ENCODE measurements at regions not wholly inside any gene's neighbourhood (a gene's known extent, or its start where the extent isn't known, plus 50 kb on each side); places are given as distances from the start of the nearest gene placed in this dataset.

DNA sequence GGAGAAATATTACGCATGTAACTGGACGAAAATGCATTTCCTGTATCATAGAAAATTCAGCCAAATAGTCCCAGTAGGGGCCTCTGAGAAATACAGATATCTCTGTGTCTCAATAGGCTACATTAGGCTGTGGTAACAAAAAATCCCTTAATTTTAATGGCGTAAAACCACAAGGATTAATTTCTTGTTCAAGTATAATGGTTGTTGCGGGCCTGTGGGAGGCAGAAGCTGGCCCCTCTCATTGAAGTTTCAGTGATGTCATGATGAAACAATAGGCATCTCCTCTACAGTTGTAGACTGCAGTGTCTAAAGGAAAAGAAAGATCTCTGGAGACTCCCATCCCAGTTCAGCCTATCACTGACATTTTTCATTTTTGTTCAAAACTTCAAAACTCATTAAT is 1625.6 kb upstream of the C9orf72 start:
- no peak for TF ChIP-seq CTCF (IDR thresholded peaks at IDR 0.05)
- TF ChIP-seq EP300 (IDR thresholded peaks at IDR 0.05) = no peak
- TF ChIP-seq POLR2A (IDR thresholded peaks at IDR 0.05) = no peak

All from ovary (tissue), 3 donors.